H9 (cell line): ENCODE measurements at regions not wholly inside any gene's neighbourhood (a gene's known extent, or its start where the extent isn't known, plus 50 kb on each side); places are given as distances from the start of the nearest gene placed in this dataset.

ENCODE experiments used
- DNase-seq: peaks from one replicate; pipeline ENCODE4 v3.0.0-alpha.2; 2017
- H2AFZ ChIP-seq: one replicate; pipeline ENCODE4 v1.6.1; 2013; ENCODE audit warnings: mild to moderate bottlenecking, low read length, control low read depth, moderate library complexity
- H2AK5ac ChIP-seq: 2 replicates; pipeline ENCODE4 v1.6.1; 2013; ENCODE audit warnings: low read length, control low read depth, mixed read lengths; ENCODE audit not compliant: insufficient read length
- H2BK120ac ChIP-seq: one replicate; pipeline ENCODE4 v1.6.1; 2013; ENCODE audit warnings: low read depth, mild to moderate bottlenecking, low read length, control low read depth, inconsistent platforms; ENCODE audit not compliant: poor library complexity, severe bottlenecking
- H2BK12ac ChIP-seq: 2 replicates; pipeline ENCODE4 v1.6.1; 2013; ENCODE audit warnings: low read length, control low read depth, mixed read lengths, low read depth; ENCODE audit not compliant: insufficient read length
- H2BK15ac ChIP-seq: 2 replicates; pipeline ENCODE4 v1.6.1; 2013; ENCODE audit warnings: low read depth, low read length, control low read depth
- H2BK20ac ChIP-seq: one replicate; pipeline ENCODE4 v1.6.1; 2013; ENCODE audit warnings: low read depth, mild to moderate bottlenecking, low read length, control low read depth, inconsistent platforms; ENCODE audit not compliant: poor library complexity, severe bottlenecking
- H2BK5ac ChIP-seq: 2 replicates; pipeline ENCODE4 v1.6.1; 2013; ENCODE audit warnings: low read length, control low read depth, mixed read lengths; ENCODE audit not compliant: insufficient read length
- H3K14ac ChIP-seq: 2 replicates; pipeline ENCODE4 v1.6.1; 2013; ENCODE audit warnings: low read length, control low read depth; ENCODE audit not compliant: insufficient read depth
- H3K18ac ChIP-seq: 2 replicates; pipeline ENCODE4 v1.6.1; 2013; ENCODE audit warnings: low read depth, mild to moderate bottlenecking, mixed read lengths, low read length, control low read depth; ENCODE audit not compliant: insufficient read length
- H3K23ac ChIP-seq: 2 replicates; pipeline ENCODE4 v1.6.1; 2013; ENCODE audit warnings: low read length, control low read depth, mixed read lengths, low read depth; ENCODE audit not compliant: insufficient read length
- H3K23me2 ChIP-seq: 2 replicates; pipeline ENCODE4 v1.6.1; 2013; ENCODE audit warnings: low read depth, mild to moderate bottlenecking, mixed read lengths, low read length, control low read depth; ENCODE audit not compliant: insufficient read length, poor library complexity, severe bottlenecking
- H3K27ac ChIP-seq: 2 replicates; pipeline ENCODE4 v1.5.1; 2013; ENCODE audit warnings: low read length, control low read depth, mixed read lengths, low read depth; ENCODE audit not compliant: insufficient read length
- H3K27me3 ChIP-seq: 2 replicates; pipeline ENCODE4 v1.6.1; 2013; ENCODE audit warnings: low read length, control low read depth, inconsistent platforms; ENCODE audit not compliant: insufficient read depth
- H3K4ac ChIP-seq: 2 replicates; pipeline ENCODE4 v1.6.1; 2013; ENCODE audit warnings: low read depth, mild to moderate bottlenecking, control low read depth, inconsistent platforms, low read length, moderate library complexity
- H3K4me1 ChIP-seq: 2 replicates; pipeline ENCODE4 v1.6.1; 2013; ENCODE audit warnings: low read length, control low read depth, inconsistent platforms; ENCODE audit not compliant: insufficient read depth
- H3K4me2 ChIP-seq: 2 replicates; pipeline ENCODE4 v1.6.1; 2013; ENCODE audit warnings: low read length, control low read depth, mixed read lengths; ENCODE audit not compliant: insufficient read length, insufficient read depth
- H3K56ac ChIP-seq: 2 replicates; pipeline ENCODE4 v1.6.1; 2013; ENCODE audit warnings: low read depth, mild to moderate bottlenecking, mixed read lengths, low read length, control low read depth; ENCODE audit not compliant: insufficient read length
- H3K79me1 ChIP-seq: 2 replicates; pipeline ENCODE4 v1.6.1; 2013; ENCODE audit warnings: low read depth, mild to moderate bottlenecking, moderate library complexity, low read length, control low read depth, inconsistent platforms; ENCODE audit not compliant: insufficient read depth, poor library complexity, severe bottlenecking
- H3K79me2 ChIP-seq: 2 replicates; pipeline ENCODE4 v1.6.1; 2013; ENCODE audit warnings: low read length, control low read depth, inconsistent platforms; ENCODE audit not compliant: insufficient read depth
- H3K9ac ChIP-seq: 2 replicates; pipeline ENCODE4 v1.6.1; 2013; ENCODE audit warnings: low read length, control low read depth, mixed read lengths; ENCODE audit not compliant: insufficient read length; ENCODE audit errors: extremely low read depth
- H3K9me3 ChIP-seq: one replicate; pipeline ENCODE4 v1.6.1; 2013; ENCODE audit warnings: low read depth, low read length, inconsistent platforms; ENCODE audit not compliant: control insufficient read depth
- H3T11ph ChIP-seq: one replicate; pipeline ENCODE4 v1.6.1; 2013; ENCODE audit warnings: mild to moderate bottlenecking, low read length, control low read depth, inconsistent platforms
- H4K20me1 ChIP-seq: one replicate; pipeline ENCODE4 v1.6.1; 2013; ENCODE audit not compliant: control insufficient read depth, insufficient read length, insufficient read depth
- H4K5ac ChIP-seq: 2 replicates; pipeline ENCODE4 v1.6.1; 2013; ENCODE audit warnings: low read depth, mild to moderate bottlenecking, mixed read lengths, low read length, control low read depth; ENCODE audit not compliant: insufficient read length
- H4K8ac ChIP-seq: replicated peaks from 2 replicates; pipeline ENCODE4 v1.6.1; 2013; ENCODE audit warnings: low read length, control low read depth, mixed read lengths, low read depth; ENCODE audit not compliant: insufficient read length
- H4K91ac ChIP-seq: 2 replicates; pipeline ENCODE4 v1.6.1; 2013; ENCODE audit warnings: low read depth, mild to moderate bottlenecking, moderate library complexity, mixed read lengths, low read length, control low read depth; ENCODE audit not compliant: insufficient read length
- H3K27ac Mint-ChIP-seq, 3 experiments: 2 replicates in 2 of 3; 3 replicates in 1 of 3; pipeline ENCODE4 v1.8.0; 2020 to 2021; ENCODE audit warnings: mixed read lengths in 3 of 3, mild to moderate bottlenecking in 1 of 3, moderate library complexity in 1 of 3
- H3K27me3 Mint-ChIP-seq: 2 replicates; pipeline ENCODE4 v1.8.0; 2021; ENCODE audit warnings: low read depth, mild to moderate bottlenecking, moderate library complexity, mixed read lengths
- H3K36me3 Mint-ChIP-seq, 3 experiments: 2 replicates in 2 of 3; 3 replicates in 1 of 3; pipeline ENCODE4 v1.8.0; 2020 to 2021; ENCODE audit warnings: low read depth in 3 of 3, mixed read lengths in 3 of 3; ENCODE audit not compliant: insufficient read depth in 1 of 3
- H3K4me1 Mint-ChIP-seq, 2 experiments: 2 replicates each; pipeline ENCODE4 v1.8.0; 2020; ENCODE audit warnings: mixed read lengths in 2 of 2
- H3K4me3 Mint-ChIP-seq, 2 experiments: 2 replicates in 1 of 2; 3 replicates in 1 of 2; pipeline ENCODE4 v1.8.0; 2020 to 2021; ENCODE audit warnings: mild to moderate bottlenecking in 2 of 2, mixed read lengths in 2 of 2, moderate library complexity in 1 of 2
- H3K9me3 Mint-ChIP-seq, 2 experiments: 2 replicates in 1 of 2; 3 replicates in 1 of 2; pipeline ENCODE4 v1.8.0; 2020; ENCODE audit warnings: mild to moderate bottlenecking in 2 of 2, mixed read lengths in 2 of 2, moderate library complexity in 1 of 2
- WGBS: extraction: QIAGEN DNeasy Blood & Tissue Kit; methylation state at CpG from one replicate; pipeline ENCODE4 v1.1.7; 2013; ENCODE audit warnings: missing lambda C conversion rate, low lambda C conversion rate, mixed read lengths; ENCODE audit not compliant: insufficient read length; ENCODE audit errors: extremely low coverage; 5-methylcytosine and 5-hydroxymethylcytosine counted together
- TF ChIP-seq, protein P1 (sequence below): fragments of 200-600 bp; sonication (generic); conservative IDR thresholded peaks from 3 replicates; pipeline ENCODE4 v1.8.0; 2021; ENCODE audit warnings: antibody characterized with exemption, mild to moderate bottlenecking

GRCh38 chr13:80504453-80504852 is 163.5 kb upstream of the SPRY2 start:
- H2BK20ac ChIP-seq: no peak overlapping the region
- no peaks in the 10 kb centered on the region for H3K79me1 ChIP-seq
- no peak overlapping the region for H3K18ac ChIP-seq
- no peak for DNase-seq
- no peak overlapping the region for H3K23ac ChIP-seq
- H3K4me2 ChIP-seq: no peak overlapping the region
- no peak overlapping the region for H3K56ac ChIP-seq
- H3K27ac Mint-ChIP-seq: no peak overlapping the region
- H3K79me2 ChIP-seq: no peaks in the 10 kb centered on the region
- H2BK15ac ChIP-seq: no peak overlapping the region
- H3K9ac ChIP-seq: no peak overlapping the region
- H3T11ph ChIP-seq: no peak overlapping the region
- TF ChIP-seq, protein P1, sequence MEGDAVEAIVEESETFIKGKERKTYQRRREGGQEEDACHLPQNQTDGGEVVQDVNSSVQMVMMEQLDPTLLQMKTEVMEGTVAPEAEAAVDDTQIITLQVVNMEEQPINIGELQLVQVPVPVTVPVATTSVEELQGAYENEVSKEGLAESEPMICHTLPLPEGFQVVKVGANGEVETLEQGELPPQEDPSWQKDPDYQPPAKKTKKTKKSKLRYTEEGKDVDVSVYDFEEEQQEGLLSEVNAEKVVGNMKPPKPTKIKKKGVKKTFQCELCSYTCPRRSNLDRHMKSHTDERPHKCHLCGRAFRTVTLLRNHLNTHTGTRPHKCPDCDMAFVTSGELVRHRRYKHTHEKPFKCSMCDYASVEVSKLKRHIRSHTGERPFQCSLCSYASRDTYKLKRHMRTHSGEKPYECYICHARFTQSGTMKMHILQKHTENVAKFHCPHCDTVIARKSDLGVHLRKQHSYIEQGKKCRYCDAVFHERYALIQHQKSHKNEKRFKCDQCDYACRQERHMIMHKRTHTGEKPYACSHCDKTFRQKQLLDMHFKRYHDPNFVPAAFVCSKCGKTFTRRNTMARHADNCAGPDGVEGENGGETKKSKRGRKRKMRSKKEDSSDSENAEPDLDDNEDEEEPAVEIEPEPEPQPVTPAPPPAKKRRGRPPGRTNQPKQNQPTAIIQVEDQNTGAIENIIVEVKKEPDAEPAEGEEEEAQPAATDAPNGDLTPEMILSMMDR: no peak
- H2BK5ac ChIP-seq: no peak overlapping the region
- no peak overlapping the region for H2BK12ac ChIP-seq
- no peak overlapping the region for H3K4ac ChIP-seq
- peaks cover 0 to 17% (median 3%) of the 10 kb centered on the region in 3 experiments; a peak in 3 of 7 replicates for H3K36me3 Mint-ChIP-seq
- no peak overlapping the region for H4K5ac ChIP-seq
- WGBS: no CpG with 5 or more reads among the region's 4 CpGs
- H3K27me3 Mint-ChIP-seq: no peaks in the 10 kb centered on the region
- no peak overlapping the region for H3K4me3 Mint-ChIP-seq
- no peak overlapping the region for H3K14ac ChIP-seq
- H4K91ac ChIP-seq: no peak overlapping the region
- no peaks in the 10 kb centered on the region for H3K4me1 Mint-ChIP-seq
- H3K27me3 ChIP-seq: no peaks in the 10 kb centered on the region
- no peak overlapping the region for H2AK5ac ChIP-seq
- no peaks in the 10 kb centered on the region for H3K4me1 ChIP-seq
- no peaks in the 10 kb centered on the region for H3K9me3 ChIP-seq
- H3K27ac ChIP-seq: no peak overlapping the region
- H4K20me1 ChIP-seq: no peaks in the 10 kb centered on the region
- no peak overlapping the region for H2BK120ac ChIP-seq
- no peak overlapping the region for H2AFZ ChIP-seq
- no peak overlapping the region for H4K8ac ChIP-seq
- H3K23me2 ChIP-seq: no peaks in the 10 kb centered on the region
- H3K9me3 Mint-ChIP-seq: peaks cover 10 to 17% of the 10 kb centered on the region in 2 experiments
